ENCODE measurements at regions not wholly inside any gene's neighbourhood (a gene's known extent, or its start where the extent isn't known, plus 50 kb on each side); places are given as distances from the start of the nearest gene placed in this dataset.

- no peak overlapping the region for H3K27ac ChIP-seq
- WGBS, 2 donors (ENCODE audit: low coverage in 1 of 2), result 61 to 71% methylated on average over 4 of the region's 4 CpGs
- intact Hi-C loops (cut with DNase I; ENCODE audit: low total_unique reads), result no loop called here
Measured at GRCh38 chr5:87867281-87867680, 401.4 kb downstream of the TMEM161B start.

GRCh38 chr5:87853541-87853940 lies 415.1 kb downstream of the TMEM161B start:
- in situ Hi-C loops (cut with MboI; ENCODE audit: low pct_ligation_motif_present in 1 of 4, low pct_unique_long_range_greater_than_20kb in 1 of 4, low sequenced_read_pairs in 3 of 4) (no loop called here), intact Hi-C loops (cut with DNase I; ENCODE audit: low total_unique reads) (no loop called here)
- H3K4me3 ChIP-seq, result no peak overlapping the region
- DNase-seq, result no peak
- TF ChIP-seq POLR2A (IDR thresholded peaks at IDR 0.05), result no peak
- TF ChIP-seq POLR2AphosphoS5 (IDR thresholded peaks at IDR 0.05), result no peak
- TF ChIP-seq CTCF (IDR thresholded peaks at IDR 0.05), result no peak
- TF ChIP-seq EP300 (IDR thresholded peaks at IDR 0.05; ENCODE audit: low read depth), result no peak
- H3K27ac ChIP-seq, result no peak overlapping the region
- WGBS, 2 donors (ENCODE audit: low coverage in 1 of 2), result 86% methylated on average over 2 of the region's 2 CpGs; no CpG with 5 or more reads in 1 of the 2 donors
- no peaks in the 10 kb centered on the region for H3K27me3 ChIP-seq
- no peaks in the 10 kb centered on the region for H3K9me3 ChIP-seq
- H3K4me1 ChIP-seq, result no peaks in the 10 kb centered on the region
- no peaks in the 10 kb centered on the region for H3K36me3 ChIP-seq

More at GRCh38 chr5:87867281-87867680, 401.4 kb downstream of the TMEM161B start:
- H3K4me3 ChIP-seq, result no peak overlapping the region
- no peak for TF ChIP-seq POLR2A (IDR thresholded peaks at IDR 0.05)
- TF ChIP-seq CTCF (IDR thresholded peaks at IDR 0.05), result no peak
- no peak for TF ChIP-seq EP300 (IDR thresholded peaks at IDR 0.05; ENCODE audit: low read depth)
- TF ChIP-seq POLR2AphosphoS5 (IDR thresholded peaks at IDR 0.05), result no peak
- no peaks in the 10 kb centered on the region for H3K27me3 ChIP-seq
- H3K4me1 ChIP-seq, result no peaks in the 10 kb centered on the region
- H3K9me3 ChIP-seq, result no peaks in the 10 kb centered on the region
- no peak for DNase-seq
- H3K36me3 ChIP-seq, result no peaks in the 10 kb centered on the region
- in situ Hi-C loops (cut with MboI; ENCODE audit: low pct_ligation_motif_present in 1 of 4, low pct_unique_long_range_greater_than_20kb in 1 of 4, low sequenced_read_pairs in 3 of 4), result no loop called here

- intact Hi-C loops (cut with DNase I; ENCODE audit: low total_unique reads), result no loop called here
- no peak for TF ChIP-seq CTCF (IDR thresholded peaks at IDR 0.05)
- no peak for TF ChIP-seq EP300 (IDR thresholded peaks at IDR 0.05; ENCODE audit: low read depth)
Measured at GRCh38 chr5:87851603-87852002, 417.0 kb downstream of the TMEM161B start.

GRCh38 chr5:87850843-87851242 lies 417.8 kb downstream of the TMEM161B start:
- Histone ChIP-seq H3K27ac (no peak overlapping the region), H3K9me3 (no peaks in the 10 kb centered on the region), H3K4me1 (no peaks in the 10 kb centered on the region), H3K27me3 (no peaks in the 10 kb centered on the region), H3K36me3 (no peaks in the 10 kb centered on the region), H3K4me3 (no peak overlapping the region)
- 80 to 87% methylated on average over 3 of the region's 3 CpGs for WGBS, 2 donors (ENCODE audit: low coverage in 1 of 2)
- DNase-seq, result no peak
- TF ChIP-seq EP300 (IDR thresholded peaks at IDR 0.05; ENCODE audit: low read depth) (no peak), POLR2A (IDR thresholded peaks at IDR 0.05) (no peak), CTCF (IDR thresholded peaks at IDR 0.05) (no peak), POLR2AphosphoS5 (IDR thresholded peaks at IDR 0.05) (no peak)
- intact Hi-C loops (cut with DNase I; ENCODE audit: low total_unique reads), result no loop called here
- in situ Hi-C loops (cut with MboI; ENCODE audit: low pct_ligation_motif_present in 1 of 4, low pct_unique_long_range_greater_than_20kb in 1 of 4, low sequenced_read_pairs in 3 of 4), result no loop called here

More at GRCh38 chr5:87851603-87852002, 417.0 kb downstream of the TMEM161B start:
- DNase-seq, result no peak
- H3K27ac ChIP-seq, result no peak overlapping the region
- H3K4me1 ChIP-seq, result no peaks in the 10 kb centered on the region
- H3K4me3 ChIP-seq, result no peak overlapping the region
- no peaks in the 10 kb centered on the region for H3K9me3 ChIP-seq
- no peaks in the 10 kb centered on the region for H3K36me3 ChIP-seq
- no peaks in the 10 kb centered on the region for H3K27me3 ChIP-seq
- in situ Hi-C loops (cut with MboI; ENCODE audit: low pct_ligation_motif_present in 1 of 4, low pct_unique_long_range_greater_than_20kb in 1 of 4, low sequenced_read_pairs in 3 of 4), result no loop called here
